ENCODE measurements at regions not wholly inside any gene's neighbourhood (a gene's known extent, or its start where the extent isn't known, plus 50 kb on each side); places are given as distances from the start of the nearest gene placed in this dataset.

- TF ChIP-seq, protein P1, sequence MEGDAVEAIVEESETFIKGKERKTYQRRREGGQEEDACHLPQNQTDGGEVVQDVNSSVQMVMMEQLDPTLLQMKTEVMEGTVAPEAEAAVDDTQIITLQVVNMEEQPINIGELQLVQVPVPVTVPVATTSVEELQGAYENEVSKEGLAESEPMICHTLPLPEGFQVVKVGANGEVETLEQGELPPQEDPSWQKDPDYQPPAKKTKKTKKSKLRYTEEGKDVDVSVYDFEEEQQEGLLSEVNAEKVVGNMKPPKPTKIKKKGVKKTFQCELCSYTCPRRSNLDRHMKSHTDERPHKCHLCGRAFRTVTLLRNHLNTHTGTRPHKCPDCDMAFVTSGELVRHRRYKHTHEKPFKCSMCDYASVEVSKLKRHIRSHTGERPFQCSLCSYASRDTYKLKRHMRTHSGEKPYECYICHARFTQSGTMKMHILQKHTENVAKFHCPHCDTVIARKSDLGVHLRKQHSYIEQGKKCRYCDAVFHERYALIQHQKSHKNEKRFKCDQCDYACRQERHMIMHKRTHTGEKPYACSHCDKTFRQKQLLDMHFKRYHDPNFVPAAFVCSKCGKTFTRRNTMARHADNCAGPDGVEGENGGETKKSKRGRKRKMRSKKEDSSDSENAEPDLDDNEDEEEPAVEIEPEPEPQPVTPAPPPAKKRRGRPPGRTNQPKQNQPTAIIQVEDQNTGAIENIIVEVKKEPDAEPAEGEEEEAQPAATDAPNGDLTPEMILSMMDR (IDR thresholded peaks at IDR 0.05; ENCODE audit: low read depth, low read length), result no peak
- H3K4me3 ChIP-seq (ENCODE audit: low read depth, low read length), result no peak overlapping the region
- H3K27me3 ChIP-seq (ENCODE audit: control insufficient read depth, insufficient read depth, low read length), result no peaks in the 10 kb centered on the region
- no peak for DNase-seq (ENCODE audit: low read depth, low spot score)
- H3K9me3 ChIP-seq (ENCODE audit: control insufficient read depth, insufficient read depth, low read length), result no peaks in the 10 kb centered on the region
- CTCF ChIA-PET, result no interaction called here
- no peak overlapping the region for H3K27ac ChIP-seq (ENCODE audit: low read depth, low read length)
- POLR2A ChIA-PET, result no interaction called here
These were observed 165.3 kb downstream of the LTN1 start for GRCh38 chr21:28827422-28827821.

- Histone ChIP-seq H3K9me3 (ENCODE audit: control insufficient read depth, insufficient read depth, low read length) (no peaks in the 10 kb centered on the region), H3K27me3 (ENCODE audit: control insufficient read depth, insufficient read depth, low read length) (no peaks in the 10 kb centered on the region), H3K27ac (ENCODE audit: low read depth, low read length) (no peak overlapping the region), H3K4me3 (ENCODE audit: low read depth, low read length) (no peak overlapping the region)
- ChIA-PET POLR2A (no interaction called here), CTCF (no interaction called here)
- TF ChIP-seq, protein P1 (IDR thresholded peaks at IDR 0.05; ENCODE audit: low read depth, low read length), result no peak
- DNase-seq (ENCODE audit: low read depth, low spot score), result no peak
These were observed 166.1 kb downstream of the LTN1 start for GRCh38 chr21:28826569-28826968.

GRCh38 chr21:28826021-28826420 is 166.7 kb downstream of the LTN1 start:
- no peak for DNase-seq (ENCODE audit: low read depth, low spot score)

DNA sequence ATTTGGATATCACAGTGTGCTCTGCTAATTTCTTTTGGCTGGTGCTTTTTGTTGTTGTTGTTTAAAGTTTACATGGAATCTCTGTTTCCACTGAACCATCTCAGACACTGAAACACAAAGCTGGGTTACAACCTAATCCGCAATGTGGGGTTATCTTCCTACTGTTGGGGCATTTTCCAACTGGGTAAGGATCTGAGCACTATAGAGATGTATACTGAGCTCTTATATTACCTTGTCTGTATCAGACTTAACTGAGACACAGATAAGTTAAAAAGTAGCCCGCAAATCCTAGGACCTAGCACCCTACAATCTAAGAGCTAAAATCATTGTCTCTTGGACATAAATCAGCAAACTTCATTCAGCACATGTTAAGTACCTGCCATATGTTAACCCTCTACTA is 169.2 kb downstream of the LTN1 start:
- H3K4me3 ChIP-seq (ENCODE audit: low read depth, low read length), result no peak overlapping the region
- H3K27ac ChIP-seq (ENCODE audit: low read depth, low read length), result no peak overlapping the region
- no peaks in the 10 kb centered on the region for H3K9me3 ChIP-seq (ENCODE audit: control insufficient read depth, insufficient read depth, low read length)
- POLR2A ChIA-PET, result interaction anchor here (0.7 kb wide), 1 partner anchor 152 kb away, joined by 3 read pairs; no protein-coding TSS in a partner anchor
- CTCF ChIA-PET, result interaction anchor here (0.7 kb wide), 1 partner anchor 41 kb away, joined by 3 read pairs; no protein-coding TSS in a partner anchor
- no peak for DNase-seq (ENCODE audit: low read depth, low spot score)
- H3K27me3 ChIP-seq (ENCODE audit: control insufficient read depth, insufficient read depth, low read length), result no peaks in the 10 kb centered on the region
- TF ChIP-seq, protein P1 (IDR thresholded peaks at IDR 0.05; ENCODE audit: low read depth, low read length), result no peak

More at GRCh38 chr21:28826021-28826420, 166.7 kb downstream of the LTN1 start:
- Histone ChIP-seq H3K27ac (ENCODE audit: low read depth, low read length) (no peak overlapping the region), H3K9me3 (ENCODE audit: control insufficient read depth, insufficient read depth, low read length) (no peaks in the 10 kb centered on the region), H3K4me3 (ENCODE audit: low read depth, low read length) (no peak overlapping the region), H3K27me3 (ENCODE audit: control insufficient read depth, insufficient read depth, low read length) (no peaks in the 10 kb centered on the region)
- TF ChIP-seq, protein P1 (IDR thresholded peaks at IDR 0.05; ENCODE audit: low read depth, low read length), result no peak
- CTCF ChIA-PET, result no interaction called here
- POLR2A ChIA-PET, result no interaction called here

GRCh38 chr21:28822486-28823335 is 170.0 kb downstream of the LTN1 start:
- H3K9me3 ChIP-seq (ENCODE audit: control insufficient read depth, insufficient read depth, low read length), result no peaks in the 10 kb centered on the region
- ChIA-PET POLR2A (interaction anchor here (0.6 to 0.7 kb wide), 2 partner anchors 152 to 420 kb away, joined by 3 to 4 read pairs; no protein-coding TSS in a partner anchor), CTCF (no interaction called here)
- no peak overlapping the region for H3K27ac ChIP-seq (ENCODE audit: low read depth, low read length)
- DNase-seq (ENCODE audit: low read depth, low spot score), result no peak
- TF ChIP-seq, protein P1 (IDR thresholded peaks at IDR 0.05; ENCODE audit: low read depth, low read length), result no peak
- no peak overlapping the region for H3K4me3 ChIP-seq (ENCODE audit: low read depth, low read length)
- no peaks in the 10 kb centered on the region for H3K27me3 ChIP-seq (ENCODE audit: control insufficient read depth, insufficient read depth, low read length)
